ENCODE measurements at regions not wholly inside any gene's neighbourhood (a gene's known extent, or its start where the extent isn't known, plus 50 kb on each side); places are given as distances from the start of the nearest gene placed in this dataset.

DNA sequence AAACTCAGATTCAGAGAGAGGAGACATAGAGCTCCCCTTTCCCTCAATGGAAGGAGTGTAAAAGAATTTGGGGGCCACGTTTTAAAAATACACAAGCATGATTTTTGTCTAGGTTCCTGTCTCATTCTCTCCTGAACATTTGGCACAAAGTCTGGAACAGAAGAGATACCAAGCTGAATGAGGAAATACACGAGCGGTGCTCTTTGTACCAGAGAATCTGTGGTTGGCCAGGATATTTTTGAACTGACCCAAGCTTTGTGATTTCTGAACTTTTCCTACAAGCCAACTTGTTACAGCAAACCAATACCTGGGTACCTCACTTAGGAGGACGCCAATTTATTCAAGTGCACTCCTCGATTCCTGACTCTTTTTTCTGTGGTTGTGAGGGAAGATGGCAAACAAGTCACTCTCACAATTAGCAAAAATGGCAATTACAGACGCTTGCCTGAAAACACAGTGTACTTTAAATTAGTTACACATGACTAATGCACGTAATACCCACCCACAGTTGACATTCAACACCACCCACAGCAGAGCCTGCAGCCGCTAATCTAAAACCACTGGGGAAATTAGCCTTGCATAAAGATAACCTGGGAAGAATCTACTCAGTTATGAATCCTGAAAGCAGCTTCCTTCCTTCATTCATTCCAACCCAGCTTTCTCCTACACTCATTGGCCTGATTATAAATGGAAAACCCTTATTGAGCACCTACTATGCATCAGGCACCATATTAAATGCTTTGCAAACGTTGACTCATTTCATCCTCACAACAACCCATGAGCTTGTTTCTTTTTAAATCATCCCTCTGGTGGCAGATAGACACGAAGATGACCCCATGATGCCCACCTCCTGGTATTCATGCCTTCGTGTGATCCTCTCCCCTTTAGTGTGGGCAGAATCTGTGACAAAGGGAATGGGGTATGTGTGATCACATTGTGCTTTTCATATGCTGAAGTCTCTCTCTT lies 293.5 kb downstream of the KBTBD8 start:
- DNase-seq: no peak

DNA sequence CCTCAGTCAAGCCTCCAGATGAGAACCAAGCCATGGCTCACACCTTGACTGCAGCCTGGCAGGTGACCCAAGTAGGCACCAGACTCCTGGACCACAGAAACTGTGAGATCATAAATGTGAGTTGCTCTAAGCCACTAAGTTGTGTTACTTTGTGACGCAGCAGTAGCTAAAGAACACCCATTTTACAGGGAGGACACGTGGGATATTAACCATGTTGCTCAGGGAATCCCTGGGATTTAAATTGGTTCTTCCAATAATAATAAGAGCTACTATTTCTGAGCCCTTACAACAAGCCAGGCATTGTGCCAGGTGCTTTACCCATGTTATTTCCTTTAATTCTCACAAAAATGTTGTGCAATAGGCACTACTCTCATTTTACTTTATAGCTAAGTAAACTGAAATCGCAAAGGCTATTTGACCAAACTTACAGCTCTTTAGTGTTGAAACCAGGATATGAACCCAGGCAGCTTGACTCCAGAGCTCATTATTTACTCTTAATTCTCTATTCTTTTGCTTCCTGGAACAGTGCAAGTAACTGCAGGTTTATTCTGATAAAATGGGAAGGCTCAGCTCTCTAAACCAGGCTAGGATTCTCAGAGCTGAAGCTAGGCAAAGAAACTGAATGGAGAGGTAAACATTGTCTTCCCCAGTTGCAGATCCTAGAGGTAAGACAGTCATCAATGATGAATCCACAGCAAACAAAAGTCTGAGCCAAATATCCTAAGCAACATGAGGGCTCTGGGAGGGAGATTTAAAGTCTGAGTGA lies 294.4 kb downstream of the KBTBD8 start:
- DNase-seq: no peak

DNA sequence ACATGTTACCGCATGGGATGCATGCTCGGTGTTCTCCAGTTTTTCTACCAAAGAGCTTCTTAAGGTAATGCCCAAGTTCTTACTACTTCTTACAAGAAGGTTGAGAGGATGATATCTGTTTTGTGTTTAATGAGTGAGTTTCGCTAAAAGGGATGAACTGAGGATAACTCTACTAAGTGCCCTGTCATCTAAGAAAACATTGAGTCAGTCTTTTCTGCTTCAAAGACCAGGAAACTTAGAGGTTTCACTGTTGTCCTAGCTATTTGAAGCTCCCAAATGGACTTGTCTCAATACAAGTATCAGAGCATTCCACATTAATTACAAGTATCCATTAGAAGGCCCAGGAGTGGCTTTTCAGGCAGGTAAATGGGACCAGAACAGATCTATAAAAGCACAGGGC lies 296.2 kb downstream of the KBTBD8 start:
- DNase-seq: no peak

- no peak for DNase-seq
These were observed 298.2 kb downstream of the KBTBD8 start for GRCh38 chr3:67296039-67296892.

DNA sequence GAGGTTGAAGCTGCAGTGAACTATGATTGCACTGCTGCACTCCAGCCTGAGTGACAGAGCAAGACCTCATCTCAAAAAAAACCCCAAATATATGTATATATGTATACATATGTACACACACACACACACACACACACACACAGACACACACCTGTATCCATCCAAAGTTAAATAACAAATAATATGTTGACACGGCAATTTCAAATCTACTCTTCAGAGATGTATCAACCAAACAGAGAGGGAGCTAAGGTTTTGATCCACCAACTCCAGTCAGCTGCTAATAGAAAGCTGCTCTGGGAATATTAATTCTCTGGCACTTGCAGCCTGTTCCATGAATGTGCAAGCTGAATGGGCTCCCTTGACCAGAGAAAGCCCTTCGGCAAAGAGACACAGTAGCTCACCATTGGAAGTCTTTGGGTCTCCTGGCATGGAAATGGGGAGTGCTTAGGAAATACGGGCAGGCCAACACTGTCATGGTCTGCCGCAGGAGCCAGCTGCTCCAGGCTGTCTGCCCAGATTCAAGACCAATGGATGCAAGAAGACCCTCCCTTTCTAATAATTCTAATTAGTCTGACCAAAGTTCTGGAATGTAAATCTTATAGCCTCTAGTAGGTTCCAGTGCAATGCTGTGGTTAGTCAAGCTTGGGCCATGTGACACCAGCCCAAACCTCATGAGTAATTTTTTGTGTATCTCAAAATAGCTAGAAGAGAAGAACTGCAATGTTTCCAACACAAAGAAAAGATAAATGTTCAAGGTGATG lies 299.8 kb downstream of the KBTBD8 start:
- no peak for DNase-seq

- no peak for DNase-seq
These were observed 303.4 kb downstream of the KBTBD8 start for GRCh38 chr3:67301556-67301955.

GRCh38 chr3:67302489-67302888 lies 304.4 kb downstream of the KBTBD8 start:
- no peak for DNase-seq

DNA sequence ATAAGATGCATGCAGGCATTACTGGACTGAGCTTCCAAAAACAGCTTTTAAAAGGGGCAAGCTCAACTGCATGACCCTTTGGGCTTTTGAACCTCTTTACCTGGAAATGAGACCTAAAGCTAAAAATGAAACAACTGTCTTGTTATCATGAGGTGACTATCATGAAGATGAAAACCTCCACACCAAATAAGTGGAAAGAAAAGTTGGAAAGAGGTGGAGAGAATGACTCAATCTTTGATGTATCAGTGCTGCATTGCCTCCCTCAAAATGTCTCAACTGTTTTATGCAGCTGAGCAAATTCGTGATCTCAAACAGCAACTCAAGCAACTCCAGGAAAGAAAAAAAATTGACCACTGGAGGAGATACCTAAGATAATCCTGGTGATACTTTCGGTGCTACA lies 307.1 kb downstream of the KBTBD8 start:
- DNase-seq: no peak

- DNase-seq: no peak
These were observed 307.8 kb downstream of the KBTBD8 start for GRCh38 chr3:67305922-67306321.

GRCh38 chr3:67311440-67311839 lies 313.3 kb downstream of the KBTBD8 start:
- no peak for DNase-seq

DNA sequence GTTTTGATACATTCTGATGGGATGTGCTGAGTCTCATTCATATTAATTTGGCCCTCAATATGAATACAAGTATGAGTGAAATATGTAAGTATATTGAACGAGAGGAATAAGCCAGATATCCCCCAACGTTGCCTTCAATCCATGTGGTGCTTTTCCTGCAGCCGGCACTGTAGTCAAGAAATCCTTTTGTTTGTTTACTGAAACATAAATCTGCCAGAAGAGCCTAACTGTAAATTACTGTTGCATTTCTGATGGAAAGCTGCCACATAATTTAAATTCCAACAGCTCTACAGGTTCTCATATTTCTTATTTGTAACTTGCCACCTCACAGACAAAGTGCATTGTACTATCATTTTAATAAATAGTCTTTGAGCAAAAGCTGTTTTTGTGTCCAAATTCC lies 314.0 kb downstream of the KBTBD8 start:
- DNase-seq: no peak

GRCh38 chr3:67318162-67318561 lies 320.1 kb downstream of the KBTBD8 start:
- no peak for DNase-seq

GRCh38 chr3:67324554-67324953 lies 326.4 kb downstream of the KBTBD8 start:
- DNase-seq: no peak
